ENCODE measurements at regions not wholly inside any gene's neighbourhood (a gene's known extent, or its start where the extent isn't known, plus 50 kb on each side); places are given as distances from the start of the nearest gene placed in this dataset.
A peak's percentile ranks its signal among the peaks of the same experiment; 100 is the strongest.

DNA sequence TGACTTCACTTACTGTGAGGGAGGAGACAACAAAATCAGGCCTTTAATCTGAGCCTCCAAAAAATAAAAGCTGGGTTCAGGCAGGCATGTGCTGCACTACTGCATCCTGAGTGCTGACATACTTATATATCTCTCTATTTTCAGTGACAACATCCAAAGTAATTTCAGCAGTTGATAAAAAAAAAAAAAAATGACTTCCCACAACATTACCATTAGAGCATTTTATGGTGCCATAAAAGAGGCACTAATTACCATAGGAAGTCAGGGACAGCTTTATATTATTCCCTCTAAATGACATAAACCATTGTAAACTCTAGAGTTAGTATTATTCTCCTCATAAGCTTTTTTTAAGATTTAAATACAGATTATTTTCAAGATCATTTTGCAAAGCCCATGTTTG is 346.1 kb downstream of the SLCO4C1 start:
- no peaks in the 10 kb centered on the region for H3K4me1 Mint-ChIP-seq
- no peak overlapping the region for H3K27ac Mint-ChIP-seq (ENCODE audit: unreplicated experiment)
- TF ChIP-seq, protein P1, sequence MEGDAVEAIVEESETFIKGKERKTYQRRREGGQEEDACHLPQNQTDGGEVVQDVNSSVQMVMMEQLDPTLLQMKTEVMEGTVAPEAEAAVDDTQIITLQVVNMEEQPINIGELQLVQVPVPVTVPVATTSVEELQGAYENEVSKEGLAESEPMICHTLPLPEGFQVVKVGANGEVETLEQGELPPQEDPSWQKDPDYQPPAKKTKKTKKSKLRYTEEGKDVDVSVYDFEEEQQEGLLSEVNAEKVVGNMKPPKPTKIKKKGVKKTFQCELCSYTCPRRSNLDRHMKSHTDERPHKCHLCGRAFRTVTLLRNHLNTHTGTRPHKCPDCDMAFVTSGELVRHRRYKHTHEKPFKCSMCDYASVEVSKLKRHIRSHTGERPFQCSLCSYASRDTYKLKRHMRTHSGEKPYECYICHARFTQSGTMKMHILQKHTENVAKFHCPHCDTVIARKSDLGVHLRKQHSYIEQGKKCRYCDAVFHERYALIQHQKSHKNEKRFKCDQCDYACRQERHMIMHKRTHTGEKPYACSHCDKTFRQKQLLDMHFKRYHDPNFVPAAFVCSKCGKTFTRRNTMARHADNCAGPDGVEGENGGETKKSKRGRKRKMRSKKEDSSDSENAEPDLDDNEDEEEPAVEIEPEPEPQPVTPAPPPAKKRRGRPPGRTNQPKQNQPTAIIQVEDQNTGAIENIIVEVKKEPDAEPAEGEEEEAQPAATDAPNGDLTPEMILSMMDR (conservative IDR thresholded peaks at IDR 0.05): no peak
- peaks cover 3% of the 10 kb centered on the region for H3K27me3 Mint-ChIP-seq (ENCODE audit: low read depth)
- no peaks in the 10 kb centered on the region for H3K36me3 Mint-ChIP-seq (ENCODE audit: low read depth)
- no peak for DNase-seq (ENCODE audit: low read depth, low spot score)
- no peaks in the 10 kb centered on the region for H3K9me3 Mint-ChIP-seq
- no peak overlapping the region for H3K4me3 Mint-ChIP-seq

DNA sequence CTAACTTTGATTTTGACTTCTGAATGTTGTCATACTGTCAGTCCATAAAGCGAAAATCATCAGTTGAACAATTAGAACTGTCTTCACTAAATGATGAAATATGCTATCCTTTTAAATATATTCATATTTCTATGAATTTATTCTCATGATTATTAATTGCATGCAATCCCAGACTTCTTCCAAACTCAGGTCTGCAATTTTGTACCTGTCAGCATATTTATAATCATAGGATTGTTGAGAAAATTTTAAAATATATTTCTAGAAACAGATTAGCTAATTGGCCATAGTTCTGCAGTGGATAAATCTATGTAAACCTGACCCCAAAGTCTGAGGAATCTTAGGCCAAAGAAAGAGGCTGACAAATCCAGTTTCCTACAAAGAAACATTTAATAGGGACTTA is 347.5 kb downstream of the SLCO4C1 start:
- Mint-ChIP-seq H3K36me3 (ENCODE audit: low read depth) (no peaks in the 10 kb centered on the region), H3K4me3 (no peak overlapping the region), H3K27ac (ENCODE audit: unreplicated experiment) (no peak overlapping the region), H3K27me3 (ENCODE audit: low read depth) (no peaks in the 10 kb centered on the region), H3K4me1 (no peaks in the 10 kb centered on the region), H3K9me3 (no peaks in the 10 kb centered on the region)
- DNase-seq (ENCODE audit: low read depth, low spot score): no peak
- TF ChIP-seq, protein P1 (conservative IDR thresholded peaks at IDR 0.05): no peak

DNA sequence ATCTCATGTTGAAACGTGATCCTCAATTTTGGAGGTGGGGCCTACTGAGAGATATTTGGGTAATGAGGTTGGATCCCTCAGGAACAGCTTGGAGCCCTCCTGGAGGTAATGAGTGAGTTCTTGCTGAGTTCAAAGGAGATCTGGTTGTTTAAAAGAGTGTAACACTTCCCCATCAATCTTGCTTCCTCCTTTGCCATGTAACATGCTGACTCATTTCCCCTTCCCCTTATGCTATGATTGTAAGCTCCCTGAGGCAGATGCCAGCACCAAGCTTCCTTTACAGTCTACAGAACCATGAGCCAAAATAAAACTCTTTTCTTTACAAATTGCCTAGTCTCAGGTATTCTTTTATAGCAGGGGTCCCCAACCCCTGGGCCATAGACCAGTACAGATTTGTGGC is 352.3 kb downstream of the SLCO4C1 start:
- Mint-ChIP-seq H3K27me3 (ENCODE audit: low read depth) (no peaks in the 10 kb centered on the region), H3K36me3 (ENCODE audit: low read depth) (no peaks in the 10 kb centered on the region), H3K4me1 (peaks cover 5% of the 10 kb centered on the region), H3K27ac (ENCODE audit: unreplicated experiment) (no peak overlapping the region), H3K4me3 (no peak overlapping the region), H3K9me3 (no peaks in the 10 kb centered on the region)
- no peak for DNase-seq (ENCODE audit: low read depth, low spot score)
- TF ChIP-seq, protein P1 (conservative IDR thresholded peaks at IDR 0.05): no peak

DNA sequence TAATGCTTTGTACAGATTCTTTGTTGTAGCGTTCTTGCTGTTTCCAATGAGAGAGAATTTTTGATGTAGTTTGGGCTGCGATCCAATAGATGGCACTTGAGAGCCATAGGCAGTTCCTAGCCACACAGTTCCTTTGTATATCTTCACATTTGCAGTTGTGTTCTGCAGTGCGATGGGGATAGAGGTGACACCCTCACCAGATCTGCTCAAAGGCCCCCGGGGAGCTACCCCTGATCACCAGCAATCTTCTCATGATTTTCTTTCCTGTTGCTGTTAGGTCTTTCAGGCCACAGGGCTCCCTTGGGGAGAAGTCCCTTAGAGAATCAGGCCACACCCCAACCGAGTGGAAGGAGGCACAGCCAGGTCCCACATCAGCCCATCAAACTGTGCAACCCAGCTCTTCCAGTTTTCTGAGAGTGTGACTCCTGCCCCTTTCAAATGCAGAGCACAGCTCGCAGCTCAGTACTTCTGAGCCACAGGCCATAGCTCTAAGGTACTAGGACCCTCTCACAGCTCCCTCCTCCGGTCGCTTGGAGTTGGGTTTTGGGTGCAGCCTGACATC is 353.7 kb downstream of the SLCO4C1 start:
- Mint-ChIP-seq H3K4me3 (no peak overlapping the region), H3K27ac (ENCODE audit: unreplicated experiment) (no peak overlapping the region), H3K9me3 (peaks cover 2% of the 10 kb centered on the region), H3K27me3 (ENCODE audit: low read depth) (peaks cover 3% of the 10 kb centered on the region), H3K36me3 (ENCODE audit: low read depth) (no peaks in the 10 kb centered on the region), H3K4me1 (peaks cover 5% of the 10 kb centered on the region)
- TF ChIP-seq, protein P1 (conservative IDR thresholded peaks at IDR 0.05): peak; percentile 84
- DNase-seq (ENCODE audit: low read depth, low spot score): peak; percentile 42

DNA sequence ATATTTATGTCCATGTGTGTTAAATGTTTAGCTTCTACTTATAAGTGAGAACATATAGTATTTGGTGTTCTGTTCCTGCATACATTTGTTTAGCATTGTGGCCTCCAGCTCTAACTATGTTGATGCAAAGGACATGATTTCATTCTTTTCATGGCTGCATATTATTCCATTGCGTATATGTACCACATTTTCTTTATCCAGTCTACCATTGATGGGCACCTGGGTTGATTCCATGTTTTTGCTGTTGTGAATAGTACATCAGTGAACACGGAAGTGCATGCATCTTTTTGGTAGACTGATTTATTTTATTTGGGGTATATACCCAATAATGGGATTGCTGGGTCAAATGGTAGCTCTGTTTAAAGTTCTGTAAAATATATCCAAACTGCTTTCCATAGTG is 359.0 kb downstream of the SLCO4C1 start:
- DNase-seq (ENCODE audit: low read depth, low spot score): no peak
- H3K27ac Mint-ChIP-seq (ENCODE audit: unreplicated experiment): no peak overlapping the region
- peaks cover under 1% of the 10 kb centered on the region for H3K4me1 Mint-ChIP-seq
- TF ChIP-seq, protein P1 (conservative IDR thresholded peaks at IDR 0.05): no peak
- no peak overlapping the region for H3K4me3 Mint-ChIP-seq
- H3K9me3 Mint-ChIP-seq: peaks cover 2% of the 10 kb centered on the region
- H3K36me3 Mint-ChIP-seq (ENCODE audit: low read depth): no peaks in the 10 kb centered on the region
- peaks cover 10% of the 10 kb centered on the region for H3K27me3 Mint-ChIP-seq (ENCODE audit: low read depth)
